SH-SY5Y (cell line): ENCODE measurements at regions not wholly inside any gene's neighbourhood (a gene's known extent, or its start where the extent isn't known, plus 50 kb on each side); places are given as distances from the start of the nearest gene placed in this dataset.

Experiments used
- GATA2 ChIP-seq: IDR thresholded peaks from 2 replicates; pipeline ENCODE4 v1.6.1; 2011; ENCODE audit warnings: mild to moderate bottlenecking, low read depth, low read length
- GATA3 ChIP-seq: IDR thresholded peaks from 2 replicates; pipeline ENCODE4 v1.6.1; 2011; ENCODE audit warnings: low read depth, mild to moderate bottlenecking, low read length, moderate library complexity

- TF ChIP-seq GATA2 (no peak), GATA3 (no peak)
Observed at GRCh38 chr11:79610678-79611077, 169.8 kb upstream of the TENM4 start.
